H9 (cell line): ENCODE measurements at regions not wholly inside any gene's neighbourhood (a gene's known extent, or its start where the extent isn't known, plus 50 kb on each side); places are given as distances from the start of the nearest gene placed in this dataset.

Source experiments
- DNase-seq: peaks from one replicate; pipeline ENCODE4 v3.0.0-alpha.2; 2017
- H2AFZ ChIP-seq: one replicate; pipeline ENCODE4 v1.6.1; 2013; ENCODE audit warnings: mild to moderate bottlenecking, low read length, control low read depth, moderate library complexity
- H2AK5ac ChIP-seq: 2 replicates; pipeline ENCODE4 v1.6.1; 2013; ENCODE audit warnings: low read length, control low read depth, mixed read lengths; ENCODE audit not compliant: insufficient read length
- H2BK120ac ChIP-seq: one replicate; pipeline ENCODE4 v1.6.1; 2013; ENCODE audit warnings: low read depth, mild to moderate bottlenecking, low read length, control low read depth, inconsistent platforms; ENCODE audit not compliant: poor library complexity, severe bottlenecking
- H2BK12ac ChIP-seq: 2 replicates; pipeline ENCODE4 v1.6.1; 2013; ENCODE audit warnings: low read length, control low read depth, mixed read lengths, low read depth; ENCODE audit not compliant: insufficient read length
- H2BK15ac ChIP-seq: 2 replicates; pipeline ENCODE4 v1.6.1; 2013; ENCODE audit warnings: low read depth, low read length, control low read depth
- H2BK20ac ChIP-seq: one replicate; pipeline ENCODE4 v1.6.1; 2013; ENCODE audit warnings: low read depth, mild to moderate bottlenecking, low read length, control low read depth, inconsistent platforms; ENCODE audit not compliant: poor library complexity, severe bottlenecking
- H2BK5ac ChIP-seq: 2 replicates; pipeline ENCODE4 v1.6.1; 2013; ENCODE audit warnings: low read length, control low read depth, mixed read lengths; ENCODE audit not compliant: insufficient read length
- H3K14ac ChIP-seq: 2 replicates; pipeline ENCODE4 v1.6.1; 2013; ENCODE audit warnings: low read length, control low read depth; ENCODE audit not compliant: insufficient read depth
- H3K18ac ChIP-seq: 2 replicates; pipeline ENCODE4 v1.6.1; 2013; ENCODE audit warnings: low read depth, mild to moderate bottlenecking, mixed read lengths, low read length, control low read depth; ENCODE audit not compliant: insufficient read length
- H3K23ac ChIP-seq: 2 replicates; pipeline ENCODE4 v1.6.1; 2013; ENCODE audit warnings: low read length, control low read depth, mixed read lengths, low read depth; ENCODE audit not compliant: insufficient read length
- H3K23me2 ChIP-seq: 2 replicates; pipeline ENCODE4 v1.6.1; 2013; ENCODE audit warnings: low read depth, mild to moderate bottlenecking, mixed read lengths, low read length, control low read depth; ENCODE audit not compliant: insufficient read length, poor library complexity, severe bottlenecking
- H3K27ac ChIP-seq: 2 replicates; pipeline ENCODE4 v1.5.1; 2013; ENCODE audit warnings: low read length, control low read depth, mixed read lengths, low read depth; ENCODE audit not compliant: insufficient read length
- H3K27me3 ChIP-seq: 2 replicates; pipeline ENCODE4 v1.6.1; 2013; ENCODE audit warnings: low read length, control low read depth, inconsistent platforms; ENCODE audit not compliant: insufficient read depth
- H3K4ac ChIP-seq: 2 replicates; pipeline ENCODE4 v1.6.1; 2013; ENCODE audit warnings: low read depth, mild to moderate bottlenecking, control low read depth, inconsistent platforms, low read length, moderate library complexity
- H3K4me1 ChIP-seq: 2 replicates; pipeline ENCODE4 v1.6.1; 2013; ENCODE audit warnings: low read length, control low read depth, inconsistent platforms; ENCODE audit not compliant: insufficient read depth
- H3K4me2 ChIP-seq: 2 replicates; pipeline ENCODE4 v1.6.1; 2013; ENCODE audit warnings: low read length, control low read depth, mixed read lengths; ENCODE audit not compliant: insufficient read length, insufficient read depth
- H3K56ac ChIP-seq: 2 replicates; pipeline ENCODE4 v1.6.1; 2013; ENCODE audit warnings: low read depth, mild to moderate bottlenecking, mixed read lengths, low read length, control low read depth; ENCODE audit not compliant: insufficient read length
- H3K79me1 ChIP-seq: 2 replicates; pipeline ENCODE4 v1.6.1; 2013; ENCODE audit warnings: low read depth, mild to moderate bottlenecking, moderate library complexity, low read length, control low read depth, inconsistent platforms; ENCODE audit not compliant: insufficient read depth, poor library complexity, severe bottlenecking
- H3K79me2 ChIP-seq: 2 replicates; pipeline ENCODE4 v1.6.1; 2013; ENCODE audit warnings: low read length, control low read depth, inconsistent platforms; ENCODE audit not compliant: insufficient read depth
- H3K9ac ChIP-seq: 2 replicates; pipeline ENCODE4 v1.6.1; 2013; ENCODE audit warnings: low read length, control low read depth, mixed read lengths; ENCODE audit not compliant: insufficient read length; ENCODE audit errors: extremely low read depth
- H3K9me3 ChIP-seq: one replicate; pipeline ENCODE4 v1.6.1; 2013; ENCODE audit warnings: low read depth, low read length, inconsistent platforms; ENCODE audit not compliant: control insufficient read depth
- H3T11ph ChIP-seq: one replicate; pipeline ENCODE4 v1.6.1; 2013; ENCODE audit warnings: mild to moderate bottlenecking, low read length, control low read depth, inconsistent platforms
- H4K20me1 ChIP-seq: one replicate; pipeline ENCODE4 v1.6.1; 2013; ENCODE audit not compliant: control insufficient read depth, insufficient read length, insufficient read depth
- H4K5ac ChIP-seq: 2 replicates; pipeline ENCODE4 v1.6.1; 2013; ENCODE audit warnings: low read depth, mild to moderate bottlenecking, mixed read lengths, low read length, control low read depth; ENCODE audit not compliant: insufficient read length
- H4K8ac ChIP-seq: replicated peaks from 2 replicates; pipeline ENCODE4 v1.6.1; 2013; ENCODE audit warnings: low read length, control low read depth, mixed read lengths, low read depth; ENCODE audit not compliant: insufficient read length
- H4K91ac ChIP-seq: 2 replicates; pipeline ENCODE4 v1.6.1; 2013; ENCODE audit warnings: low read depth, mild to moderate bottlenecking, moderate library complexity, mixed read lengths, low read length, control low read depth; ENCODE audit not compliant: insufficient read length
- H3K27ac Mint-ChIP-seq, 3 experiments: 2 replicates in 2 of 3; 3 replicates in 1 of 3; pipeline ENCODE4 v1.8.0; 2020 to 2021; ENCODE audit warnings: mixed read lengths in 3 of 3, mild to moderate bottlenecking in 1 of 3, moderate library complexity in 1 of 3
- H3K27me3 Mint-ChIP-seq: 2 replicates; pipeline ENCODE4 v1.8.0; 2021; ENCODE audit warnings: low read depth, mild to moderate bottlenecking, moderate library complexity, mixed read lengths
- H3K36me3 Mint-ChIP-seq, 3 experiments: 2 replicates in 2 of 3; 3 replicates in 1 of 3; pipeline ENCODE4 v1.8.0; 2020 to 2021; ENCODE audit warnings: low read depth in 3 of 3, mixed read lengths in 3 of 3; ENCODE audit not compliant: insufficient read depth in 1 of 3
- H3K4me1 Mint-ChIP-seq, 2 experiments: 2 replicates each; pipeline ENCODE4 v1.8.0; 2020; ENCODE audit warnings: mixed read lengths in 2 of 2
- H3K4me3 Mint-ChIP-seq, 2 experiments: 2 replicates in 1 of 2; 3 replicates in 1 of 2; pipeline ENCODE4 v1.8.0; 2020 to 2021; ENCODE audit warnings: mild to moderate bottlenecking in 2 of 2, mixed read lengths in 2 of 2, moderate library complexity in 1 of 2
- H3K9me3 Mint-ChIP-seq, 2 experiments: 2 replicates in 1 of 2; 3 replicates in 1 of 2; pipeline ENCODE4 v1.8.0; 2020; ENCODE audit warnings: mild to moderate bottlenecking in 2 of 2, mixed read lengths in 2 of 2, moderate library complexity in 1 of 2
- CTCF ChIP-seq: fragments of 200-600 bp; sonication (generic); conservative IDR thresholded peaks from 3 replicates; pipeline ENCODE4 v1.8.0; 2021; ENCODE audit warnings: antibody characterized with exemption, mild to moderate bottlenecking
- WGBS: extraction: QIAGEN DNeasy Blood & Tissue Kit; methylation state at CpG from one replicate; pipeline ENCODE4 v1.1.7; 2013; ENCODE audit warnings: missing lambda C conversion rate, low lambda C conversion rate, mixed read lengths; ENCODE audit not compliant: insufficient read length; ENCODE audit errors: extremely low coverage; 5-methylcytosine and 5-hydroxymethylcytosine counted together

GRCh38 chr6:134468633-134469032 lies 150.7 kb upstream of the SGK1 start:
- H4K8ac ChIP-seq, result no peak overlapping the region
- no peak overlapping the region for H3K27ac ChIP-seq
- H2BK12ac ChIP-seq, result no peak overlapping the region
- no peak for DNase-seq
- no peak overlapping the region for H2BK20ac ChIP-seq
- TF ChIP-seq CTCF, result no peak
- no peak overlapping the region for H3K4me2 ChIP-seq
- H3K9me3 Mint-ChIP-seq, result no peaks in the 10 kb centered on the region; a peak in 1 of 5 replicates
- H3K27me3 ChIP-seq, result no peaks in the 10 kb centered on the region
- no peak overlapping the region for H4K91ac ChIP-seq
- H3K27me3 Mint-ChIP-seq, result no peaks in the 10 kb centered on the region
- no peak overlapping the region for H2BK5ac ChIP-seq
- H2BK120ac ChIP-seq, result no peak overlapping the region
- no peaks in the 10 kb centered on the region for H3K23me2 ChIP-seq
- no CpG with 5 or more reads among the region's 1 CpG for WGBS
- no peak overlapping the region for H2AFZ ChIP-seq
- no peak overlapping the region for H3K27ac Mint-ChIP-seq
- H3K9me3 ChIP-seq, result no peaks in the 10 kb centered on the region
- H3K23ac ChIP-seq, result no peak overlapping the region
- no peak overlapping the region for H3K56ac ChIP-seq
- H3K9ac ChIP-seq, result no peak overlapping the region
- H3K18ac ChIP-seq, result no peak overlapping the region
- H2AK5ac ChIP-seq, result no peak overlapping the region
- H3T11ph ChIP-seq, result no peak overlapping the region
- H3K4me1 ChIP-seq, result no peaks in the 10 kb centered on the region
- no peaks in the 10 kb centered on the region for H3K79me1 ChIP-seq
- H4K5ac ChIP-seq, result no peak overlapping the region
- no peak overlapping the region; the same call in 1 of the 2 replicates for H3K14ac ChIP-seq
- H3K4me3 Mint-ChIP-seq, result no peak overlapping the region
- H3K36me3 Mint-ChIP-seq, result no peaks in the 10 kb centered on the region
- no peaks in the 10 kb centered on the region for H3K79me2 ChIP-seq
- H3K4me1 Mint-ChIP-seq, result peaks cover 4 to 9% of the 10 kb centered on the region in 2 experiments
- no peak overlapping the region for H2BK15ac ChIP-seq
- H4K20me1 ChIP-seq, result no peaks in the 10 kb centered on the region
- no peak overlapping the region for H3K4ac ChIP-seq
